Caki2 (cell line): ENCODE measurements at regions not wholly inside any gene's neighbourhood (a gene's known extent, or its start where the extent isn't known, plus 50 kb on each side); places are given as distances from the start of the nearest gene placed in this dataset.

Experiments used
- DNase-seq: peaks from one replicate; pipeline ENCODE4 v3.0.0-alpha.2; 2015; ENCODE audit warnings: low read depth
- in situ Hi-C: cut with HindIII; loops from 2 replicates; pipeline ENCODE4 v1.10.0; 2016; ENCODE audit warnings: low sequenced_read_pairs, low pct_unique_long_range_greater_than_20kb, mixed read lengths

GRCh38 chr2:58557176-58557575 lies 316.1 kb upstream of the FANCL start:
- in situ Hi-C loops: no loop called here
- no peak for DNase-seq

DNA sequence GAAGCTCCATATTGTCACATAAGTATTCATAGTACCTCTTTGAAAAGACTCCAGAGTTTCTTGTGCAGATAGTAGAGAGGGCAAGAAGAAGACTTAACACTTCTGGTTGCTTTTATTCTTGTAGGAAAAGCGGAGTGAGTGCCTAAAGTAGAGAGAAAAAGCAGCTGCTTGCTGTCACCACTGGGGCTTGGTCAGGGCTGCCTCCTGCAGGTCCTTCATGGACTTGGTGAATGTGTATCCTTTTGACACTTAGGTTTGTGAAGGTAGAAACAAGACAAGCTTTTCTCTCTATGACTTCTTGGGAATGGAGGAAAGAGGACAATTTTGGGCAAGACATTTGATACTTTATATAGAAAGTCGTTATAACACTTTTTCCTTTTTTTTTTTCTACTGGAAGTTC lies 312.8 kb upstream of the FANCL start:
- no peak for DNase-seq
- in situ Hi-C loops: no loop called here

DNA sequence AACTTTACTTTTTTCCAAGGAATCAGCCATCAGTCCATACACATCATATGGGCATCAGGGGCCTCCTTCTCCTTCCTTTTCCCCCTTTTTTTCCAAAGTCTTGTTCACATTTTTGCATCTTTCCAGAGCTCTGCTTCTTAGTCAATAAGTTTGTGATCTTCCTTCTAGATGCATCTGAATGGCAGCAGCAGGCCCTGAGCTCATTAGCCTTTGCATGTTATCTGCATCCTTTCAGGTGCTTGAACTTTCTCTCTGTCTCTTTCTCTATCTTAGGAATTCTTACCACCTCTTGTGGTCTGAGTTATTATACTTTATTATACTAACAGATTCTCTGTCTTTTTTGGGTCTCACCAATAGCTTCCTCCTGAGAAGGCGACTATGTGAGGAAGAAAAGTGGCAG lies 312.4 kb upstream of the FANCL start:
- DNase-seq: no peak
- in situ Hi-C loops: no loop called here

DNA sequence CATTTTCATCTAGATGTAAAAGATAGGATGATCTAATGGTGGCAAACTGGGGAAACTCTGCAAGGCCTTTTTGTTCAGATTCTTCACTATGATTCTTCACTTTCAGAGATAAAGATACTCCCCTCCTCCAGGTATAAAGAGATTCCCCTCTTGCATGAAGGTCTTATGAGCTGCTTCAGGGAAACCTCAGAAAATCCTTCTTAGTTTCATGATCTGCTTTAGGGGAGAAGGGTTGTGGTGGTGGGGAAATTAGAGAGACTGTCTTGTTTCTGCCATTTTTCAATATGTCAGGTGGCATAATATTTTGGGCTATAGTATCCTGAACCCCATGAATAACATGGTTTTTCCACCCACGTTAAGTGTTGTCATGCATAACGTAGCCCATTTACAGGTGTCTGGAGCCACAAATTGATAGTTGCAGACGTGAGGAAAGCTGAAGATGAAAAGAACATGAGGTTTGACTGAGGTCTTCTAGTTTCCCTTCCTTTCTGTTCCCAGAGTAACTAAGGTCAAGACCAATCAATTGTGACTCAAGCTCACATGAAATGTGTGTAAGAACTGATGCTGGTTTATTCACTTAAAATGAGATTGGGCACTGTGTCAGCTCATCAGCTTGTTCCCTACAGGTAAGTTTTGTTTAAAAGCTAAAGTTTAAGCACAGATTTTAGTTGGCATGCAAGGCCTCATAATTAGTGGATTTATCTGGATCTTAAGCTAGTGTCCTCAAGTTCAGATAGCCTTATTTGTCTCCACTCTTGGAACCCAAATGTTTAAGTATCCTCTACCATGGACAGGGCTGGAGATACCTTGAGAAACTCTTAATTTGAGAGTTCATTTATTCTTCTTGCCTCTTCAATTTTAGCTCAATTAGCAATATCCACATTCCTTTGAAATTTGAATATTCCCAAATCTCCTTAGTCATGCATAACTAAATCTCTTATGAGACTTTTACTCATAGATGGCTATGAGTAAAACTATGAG lies 304.5 kb upstream of the FANCL start:
- in situ Hi-C loops: no loop called here

GRCh38 chr2:58543442-58543841 lies 302.3 kb upstream of the FANCL start:
- DNase-seq: no peak
- in situ Hi-C loops: no loop called here

More for the DNA sequence above, 304.5 kb upstream of the FANCL start:
- DNase-seq: no peak

- in situ Hi-C loops: no loop called here
Observed at GRCh38 chr2:58541511-58541910, 300.4 kb upstream of the FANCL start.

DNA sequence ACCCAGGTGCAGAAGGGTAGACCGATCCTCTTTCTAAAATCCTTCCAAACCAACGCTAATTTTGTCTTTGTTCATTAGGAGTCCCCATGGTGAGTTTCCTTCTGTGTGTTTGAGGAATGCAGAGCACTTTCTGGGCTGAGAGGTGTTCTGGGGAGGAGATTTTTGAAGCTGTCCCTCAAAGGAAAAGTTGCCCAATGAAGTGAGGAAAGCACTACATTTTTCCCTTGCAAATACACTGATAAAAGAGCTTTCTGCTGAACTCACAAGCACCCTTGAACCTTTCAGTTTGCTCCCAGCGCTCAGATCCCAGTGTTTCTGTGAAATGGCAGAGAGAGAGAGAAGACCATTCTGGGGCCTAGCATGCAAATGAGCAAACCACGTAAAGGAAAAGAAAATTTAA lies 299.6 kb upstream of the FANCL start:
- in situ Hi-C loops: no loop called here
- DNase-seq: no peak

More at GRCh38 chr2:58541511-58541910, 300.4 kb upstream of the FANCL start:
- no peak for DNase-seq

GRCh38 chr2:58539973-58540372 lies 298.8 kb upstream of the FANCL start:
- in situ Hi-C loops: no loop called here
- peak; percentile 48 for DNase-seq

GRCh38 chr2:58535990-58536389 lies 294.9 kb upstream of the FANCL start:
- in situ Hi-C loops: no loop called here
- no peak for DNase-seq

- DNase-seq: peak; percentile 50
- in situ Hi-C loops: no loop called here
Observed at GRCh38 chr2:58535182-58535581, 294.1 kb upstream of the FANCL start.

- in situ Hi-C loops: no loop called here
- peak; percentile 36 for DNase-seq
Observed at GRCh38 chr2:58533376-58533775, 292.3 kb upstream of the FANCL start.

- in situ Hi-C loops: no loop called here
Observed at GRCh38 chr2:58532641-58533040, 291.5 kb upstream of the FANCL start.

GRCh38 chr2:58527647-58528046 lies 286.5 kb upstream of the FANCL start:
- in situ Hi-C loops: no loop called here
- no peak for DNase-seq

More at GRCh38 chr2:58532641-58533040, 291.5 kb upstream of the FANCL start:
- DNase-seq: no peak

- in situ Hi-C loops: no loop called here
- DNase-seq: no peak
Observed at GRCh38 chr2:58521803-58522554, 280.9 kb upstream of the FANCL start.

DNA sequence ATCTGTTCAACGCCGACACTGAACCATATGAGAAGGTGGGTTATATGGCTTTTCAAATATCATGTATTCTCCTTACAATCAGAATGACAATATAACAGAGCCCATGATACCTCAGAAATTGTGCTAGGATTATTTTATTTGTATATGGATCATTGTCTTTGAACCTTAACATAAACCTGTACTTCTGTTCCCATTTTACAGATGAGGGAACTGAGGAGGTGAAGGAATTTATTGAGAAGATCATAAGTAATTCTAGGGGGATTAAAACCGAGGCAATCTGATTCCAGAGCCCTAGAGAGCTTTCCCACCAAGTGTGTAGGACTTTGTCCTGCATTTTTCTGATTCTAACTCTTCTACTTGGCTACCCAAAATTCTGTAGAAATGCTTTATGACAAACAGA lies 279.8 kb upstream of the FANCL start:
- no peak for DNase-seq
- in situ Hi-C loops: no loop called here

DNA sequence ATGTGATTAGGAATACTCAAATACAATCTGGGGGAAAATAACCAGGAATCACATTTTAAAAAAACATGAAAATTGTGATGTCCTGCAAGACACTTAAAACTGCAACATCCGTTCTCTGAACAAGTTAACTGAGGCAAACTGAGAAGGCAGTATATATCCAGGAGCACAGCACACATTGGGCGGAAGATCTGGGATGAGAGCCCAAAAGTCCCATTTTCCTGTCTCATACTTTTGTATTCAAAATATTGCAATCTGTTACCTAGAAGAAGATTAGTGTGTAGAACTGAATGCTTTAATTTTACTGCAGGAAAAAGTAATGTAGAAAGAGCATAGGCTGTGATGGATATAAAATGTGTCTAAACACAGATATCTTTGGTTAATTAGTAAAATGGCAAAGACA lies 276.8 kb upstream of the FANCL start:
- no peak for DNase-seq
- in situ Hi-C loops: no loop called here

GRCh38 chr2:58516695-58517094 lies 275.6 kb upstream of the FANCL start:
- in situ Hi-C loops: no loop called here
- DNase-seq: no peak

DNA sequence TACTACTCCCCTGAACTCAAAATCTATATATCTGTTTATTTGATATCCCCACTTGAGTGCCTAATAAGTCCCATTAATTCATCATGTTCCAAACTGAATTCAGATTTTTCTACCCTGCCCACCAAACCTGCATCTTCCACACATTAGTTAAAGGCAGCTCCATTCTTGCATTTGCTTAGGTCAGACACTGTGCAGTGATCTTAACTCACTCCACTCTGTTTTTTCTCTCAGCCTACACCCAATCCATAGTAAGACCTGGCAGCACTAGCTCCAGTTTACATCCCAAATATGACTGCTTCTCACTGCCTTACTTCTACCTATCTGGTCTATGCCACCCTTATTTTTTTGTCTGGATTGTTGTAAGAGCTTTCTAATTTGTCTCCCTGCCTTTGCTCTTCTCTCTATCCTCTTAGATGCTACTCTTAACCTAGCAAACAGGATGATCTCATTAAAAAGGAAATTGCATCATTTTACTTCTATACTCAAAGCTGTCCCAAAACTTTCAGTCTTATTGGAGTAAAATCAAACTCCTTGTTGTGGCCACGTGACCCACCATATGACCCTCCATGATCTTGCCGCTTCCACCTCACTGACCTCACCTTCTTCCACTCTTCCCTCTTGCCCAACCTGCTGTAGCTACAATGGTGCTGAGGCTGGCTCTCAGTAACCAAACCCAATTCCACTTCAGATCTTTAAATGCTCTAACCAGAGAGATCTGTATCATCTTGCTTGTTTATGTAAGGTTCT lies 274.9 kb upstream of the FANCL start:
- DNase-seq: no peak
- in situ Hi-C loops: no loop called here

- DNase-seq: no peak
- in situ Hi-C loops: no loop called here
Observed at GRCh38 chr2:58514252-58514651, 273.1 kb upstream of the FANCL start.
